CD14-positive monocyte (primary cell): ENCODE measurements at regions not wholly inside any gene's neighbourhood (a gene's known extent, or its start where the extent isn't known, plus 50 kb on each side); places are given as distances from the start of the nearest gene placed in this dataset.

ENCODE experiments used
- DNase-seq, 3 donors: peaks; one replicate each; pipeline ENCODE4 v3.0.0-alpha.2; 2011 to 2022
- H2AFZ ChIP-seq: 2 replicates; pipeline ENCODE4 v1.6.0; 2012; ENCODE audit warnings: mild to moderate bottlenecking, low read depth, low read length, inconsistent platforms; ENCODE audit not compliant: insufficient read depth, poor library complexity, severe bottlenecking
- H3K27ac ChIP-seq, 2 donors: 1 replicate in 1 of 2; 2 replicates in 1 of 2; pipeline ENCODE4 v1.5.1; 2012 to 2013; ENCODE audit warnings: low read length in 2 of 2, control low read depth in 1 of 2, inconsistent platforms in 1 of 2, low read depth in 1 of 2, mild to moderate bottlenecking in 1 of 2
- H3K27me3 ChIP-seq, 2 donors: one replicate each; pipeline versions ENCODE4 v1.6.0 to v1.6.1; 2011 to 2013; ENCODE audit warnings: low read length in 2 of 2; ENCODE audit not compliant: control insufficient read depth in 2 of 2, insufficient read depth in 2 of 2
- H3K36me3 ChIP-seq, 2 donors: replicated peaks in 1 of 2; 1 replicate in 1 of 2; 2 replicates in 1 of 2; pipeline versions ENCODE4 v1.5.1 to v1.6.1; 2012 to 2013; ENCODE audit warnings: low read length in 2 of 2, control low read depth in 1 of 2, inconsistent platforms in 1 of 2, mild to moderate bottlenecking in 1 of 2; ENCODE audit not compliant: insufficient read depth in 2 of 2, control insufficient read depth in 1 of 2
- H3K4me1 ChIP-seq, 2 donors: 1 replicate in 1 of 2; 2 replicates in 1 of 2; pipeline versions ENCODE4 v1.5.1 to v1.6.1; 2012 to 2013; ENCODE audit warnings: low read length in 2 of 2, control low read depth in 1 of 2, inconsistent platforms in 1 of 2, mild to moderate bottlenecking in 1 of 2, moderate library complexity in 1 of 2; ENCODE audit not compliant: insufficient read depth in 2 of 2, control insufficient read depth in 1 of 2
- H3K4me2 ChIP-seq: replicated peaks from 2 replicates; pipeline ENCODE3; 2012; ENCODE audit warnings: low read length, moderate library complexity, mild to moderate bottlenecking; ENCODE audit not compliant: poor library complexity, severe bottlenecking; ENCODE audit errors: extremely low read depth
- H3K4me3 ChIP-seq, 3 experiments: fragments of 200-600 bp in 1 of 3; sonication (generic) in 1 of 3; replicated peaks in 1 of 3; 1 replicate in 2 of 3; 2 replicates in 1 of 3; pipeline ENCODE4 v1.5.1; 2011 to 2013; ENCODE audit warnings: low read length in 3 of 3, mild to moderate bottlenecking in 3 of 3, control low read depth in 2 of 3, low read depth in 2 of 3, inconsistent platforms in 1 of 3, moderate library complexity in 1 of 3
- H3K79me2 ChIP-seq: 2 replicates; pipeline ENCODE4 v1.6.0; 2012; ENCODE audit warnings: mild to moderate bottlenecking, control low read depth, inconsistent platforms, low read length, moderate library complexity; ENCODE audit not compliant: insufficient read depth
- H3K9ac ChIP-seq: 2 replicates; pipeline ENCODE4 v1.6.0; 2017; ENCODE audit warnings: low read length, mild to moderate bottlenecking; ENCODE audit not compliant: insufficient read depth, poor library complexity, severe bottlenecking
- H3K9me3 ChIP-seq, 2 donors: replicated peaks in 1 of 2; 1 replicate in 1 of 2; 2 replicates in 1 of 2; pipeline versions ENCODE4 v1.5.1 to v1.6.1; 2012 to 2013; ENCODE audit warnings: low read length in 2 of 2, control low read depth in 1 of 2; ENCODE audit not compliant: control insufficient read depth in 1 of 2, insufficient read depth in 1 of 2
- H4K20me1 ChIP-seq: 2 replicates; pipeline ENCODE4 v1.6.0; 2012; ENCODE audit warnings: mild to moderate bottlenecking, low read length, control low read depth, moderate library complexity; ENCODE audit not compliant: insufficient read depth
- H3K27ac Mint-ChIP-seq, 7 donors: one replicate each; pipeline ENCODE4 v1.8.0; 2020; ENCODE audit warnings: mild to moderate bottlenecking in 7 of 7, mixed read lengths in 7 of 7, moderate library complexity in 6 of 7, inconsistent platforms in 2 of 7
- H3K27me3 Mint-ChIP-seq, 3 donors: one replicate each; pipeline ENCODE4 v1.8.0; 2021 to 2022; ENCODE audit warnings: low read depth in 3 of 3, mild to moderate bottlenecking in 3 of 3, mixed read lengths in 3 of 3, moderate library complexity in 3 of 3, inconsistent platforms in 1 of 3
- H3K36me3 Mint-ChIP-seq, 2 donors: one replicate each; pipeline ENCODE4 v1.8.0; 2020; ENCODE audit warnings: mixed read lengths in 2 of 2, inconsistent platforms in 1 of 2, mild to moderate bottlenecking in 1 of 2
- H3K4me1 Mint-ChIP-seq: one replicate; pipeline ENCODE4 v1.8.0; 2020; ENCODE audit warnings: mild to moderate bottlenecking, mixed read lengths
- H3K4me3 Mint-ChIP-seq, 2 donors: one replicate each; pipeline ENCODE4 v1.8.0; 2020; ENCODE audit warnings: mild to moderate bottlenecking in 2 of 2, mixed read lengths in 2 of 2, moderate library complexity in 1 of 2
- H3K9me3 Mint-ChIP-seq, 7 donors: one replicate each; pipeline ENCODE4 v1.8.0; 2020 to 2022; ENCODE audit warnings: mixed read lengths in 7 of 7, mild to moderate bottlenecking in 6 of 7, moderate library complexity in 6 of 7, inconsistent platforms in 2 of 7
- CTCF ChIP-seq: fragments of 200-600 bp; IDR thresholded peaks from one replicate; pipeline ENCODE4 v1.8.0; 2022; ENCODE audit warnings: antibody characterized with exemption, mild to moderate bottlenecking
- WGBS: methylation state at CpG from one replicate; pipeline ENCODE4 v1.1.5; 2013; ENCODE audit warnings: missing lambda C conversion rate; ENCODE audit not compliant: insufficient coverage; 5-methylcytosine and 5-hydroxymethylcytosine counted together
- intact Hi-C, 2 donors: fragments of 100-400 bp; cut with micrococcal nuclease; formaldehyde crosslinking; loops; one replicate each; pipeline versions ENCODE4 v1.15.0 to v1.15.1; 2023

- H3K4me2 ChIP-seq = no peak overlapping the region
- no peak overlapping the region for H3K4me3 ChIP-seq
These were observed 57.7 kb downstream of the ARF6 start for GRCh38 chr14:49950275-49951228.

GRCh38 chr14:49951229-49951607 lies 58.3 kb downstream of the ARF6 start:
- H3K4me1 Mint-ChIP-seq = peaks cover 11% of the 10 kb centered on the region
- intact Hi-C loops = no loop called here

More at GRCh38 chr14:49950275-49951228, 57.7 kb downstream of the ARF6 start:
- H3K4me3 Mint-ChIP-seq = no peak overlapping the region
- peaks cover 0 to 6% (median 2%) of the 10 kb centered on the region in 3 donors for H3K27me3 Mint-ChIP-seq
- H3K36me3 Mint-ChIP-seq = no peaks in the 10 kb centered on the region
- Histone ChIP-seq H3K4me1 (no peaks in the 10 kb centered on the region), H3K9ac (no peak overlapping the region), H3K27me3 (no peaks in the 10 kb centered on the region), H3K36me3 (no peaks in the 10 kb centered on the region), H3K9me3 (no peaks in the 10 kb centered on the region), H4K20me1 (no peaks in the 10 kb centered on the region), H3K27ac (no peak overlapping the region), H2AFZ (no peak overlapping the region), H3K79me2 (no peaks in the 10 kb centered on the region)
- no peak for TF ChIP-seq CTCF
- intact Hi-C loops = no loop called here
- peaks cover 0 to 3% (median 0%) of the 10 kb centered on the region in 7 donors for H3K9me3 Mint-ChIP-seq
- H3K4me1 Mint-ChIP-seq = peaks cover 14% of the 10 kb centered on the region
- H3K27ac Mint-ChIP-seq = no peak overlapping the region
- 98% methylated on average over 3 of the region's 4 CpGs for WGBS
- no peak for DNase-seq

More at GRCh38 chr14:49951229-49951607, 58.3 kb downstream of the ARF6 start:
- H3K27me3 Mint-ChIP-seq = peaks cover 0 to 3% (median 2%) of the 10 kb centered on the region in 3 donors
- H3K27ac Mint-ChIP-seq = no peak overlapping the region
- Histone ChIP-seq H3K4me2 (no peak overlapping the region), H3K27me3 (no peaks in the 10 kb centered on the region), H3K4me3 (no peak overlapping the region), H2AFZ (no peak overlapping the region), H3K27ac (no peak overlapping the region), H3K9me3 (no peaks in the 10 kb centered on the region), H3K79me2 (no peaks in the 10 kb centered on the region), H4K20me1 (no peaks in the 10 kb centered on the region), H3K36me3 (no peaks in the 10 kb centered on the region), H3K9ac (no peak overlapping the region), H3K4me1 (no peaks in the 10 kb centered on the region)
- 100% methylated on average over 1 of the region's 1 CpG for WGBS
- H3K36me3 Mint-ChIP-seq = no peaks in the 10 kb centered on the region
- no peak overlapping the region for H3K4me3 Mint-ChIP-seq
- DNase-seq = no peak
- peaks cover 0 to 3% (median 0%) of the 10 kb centered on the region in 7 donors for H3K9me3 Mint-ChIP-seq
- no peak for TF ChIP-seq CTCF
